ENCODE measurements at regions not wholly inside any gene's neighbourhood (a gene's known extent, or its start where the extent isn't known, plus 50 kb on each side); places are given as distances from the start of the nearest gene placed in this dataset.
A peak's percentile ranks its signal among the peaks of the same experiment; 100 is the strongest.

DNA sequence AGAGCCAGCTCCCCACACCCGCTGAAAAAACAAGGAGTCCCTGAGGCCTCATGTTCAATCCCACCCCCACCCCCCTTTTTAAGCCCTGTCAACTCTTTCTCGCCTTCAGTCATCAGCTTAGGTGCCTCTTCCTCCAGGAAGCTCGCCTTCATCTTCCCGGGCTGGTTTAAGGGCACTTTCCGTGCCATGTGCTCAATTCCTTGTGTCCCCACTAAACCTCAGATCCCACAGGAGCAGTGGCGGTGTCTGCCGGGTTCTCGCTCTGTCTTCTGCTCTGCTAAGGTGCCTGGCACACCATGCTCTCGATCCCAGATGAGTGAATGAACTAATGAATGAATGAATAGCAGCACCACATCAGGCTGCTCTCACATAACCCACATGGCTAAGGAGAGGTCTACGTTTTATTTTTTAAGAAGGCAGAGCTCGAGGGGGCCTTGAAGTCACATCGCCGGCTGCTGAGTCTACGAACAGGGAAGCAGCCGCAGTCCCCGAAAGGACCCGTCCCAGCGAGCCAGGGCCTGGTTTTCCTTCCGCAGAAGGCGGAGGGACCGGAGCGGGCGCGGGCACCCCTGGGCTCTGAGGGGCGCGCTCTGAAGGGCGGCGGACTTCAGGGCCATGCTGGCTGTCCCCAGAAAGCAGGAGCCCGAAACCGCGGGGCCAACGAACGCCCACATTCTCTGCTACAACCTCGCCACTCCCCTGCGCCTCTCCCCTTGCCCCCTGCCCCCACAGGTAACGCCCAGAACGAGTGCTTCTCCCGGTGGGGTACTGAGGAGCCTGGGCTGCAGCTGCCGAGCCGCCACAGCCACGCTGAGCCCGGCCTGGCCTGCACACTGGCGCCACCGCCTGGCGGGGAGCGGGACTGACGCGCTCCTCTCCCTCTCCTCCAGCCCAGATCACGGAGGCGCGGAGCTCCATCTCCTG, 73.4 kb upstream of the KCNMA1 start:
- peak; percentile 27 to 73 (median 62) for DNase-seq

DNA sequence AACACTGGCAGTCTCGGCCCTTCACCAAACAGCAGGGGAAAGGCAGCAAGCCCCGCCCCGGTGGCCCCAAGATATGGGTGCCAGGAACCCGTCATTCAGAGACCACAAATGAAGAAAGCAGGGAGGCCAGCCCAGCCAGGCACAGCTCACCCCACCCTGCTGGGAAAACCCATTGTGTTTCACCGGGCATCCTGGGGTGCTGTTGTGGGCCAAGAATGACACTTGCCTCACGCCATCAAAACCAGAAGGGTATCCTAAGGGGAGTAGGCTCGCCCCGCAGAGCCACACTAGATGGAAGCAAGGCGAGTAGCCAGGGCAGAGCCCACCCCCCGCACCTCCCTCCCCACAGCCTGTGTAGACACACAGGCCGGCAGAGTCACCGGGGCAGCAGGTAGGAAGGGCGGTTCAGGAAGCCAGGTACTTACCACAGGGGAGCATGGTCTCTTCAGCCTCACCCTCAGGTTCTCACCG, 72.5 kb upstream of the KCNMA1 start:
- no peak for DNase-seq

DNA sequence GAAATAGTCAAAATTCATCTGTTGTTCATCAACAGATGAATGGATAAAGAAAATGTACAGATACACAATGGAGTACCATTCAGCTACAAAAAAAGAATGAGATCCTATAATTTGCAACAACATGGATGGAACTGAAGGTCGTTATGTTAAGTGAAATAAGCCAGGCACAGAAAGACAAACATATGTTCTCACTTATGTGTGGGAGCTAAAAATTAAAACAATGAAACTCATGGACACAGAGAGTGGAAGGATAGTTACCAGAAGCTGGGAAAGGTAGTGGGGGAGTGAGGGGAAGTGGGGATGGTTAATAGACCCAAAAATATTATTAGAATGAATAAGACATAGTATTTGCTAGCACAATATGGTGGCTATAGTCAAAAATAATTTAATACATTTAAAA, 70.0 kb upstream of the KCNMA1 start:
- DNase-seq: no peak

DNA sequence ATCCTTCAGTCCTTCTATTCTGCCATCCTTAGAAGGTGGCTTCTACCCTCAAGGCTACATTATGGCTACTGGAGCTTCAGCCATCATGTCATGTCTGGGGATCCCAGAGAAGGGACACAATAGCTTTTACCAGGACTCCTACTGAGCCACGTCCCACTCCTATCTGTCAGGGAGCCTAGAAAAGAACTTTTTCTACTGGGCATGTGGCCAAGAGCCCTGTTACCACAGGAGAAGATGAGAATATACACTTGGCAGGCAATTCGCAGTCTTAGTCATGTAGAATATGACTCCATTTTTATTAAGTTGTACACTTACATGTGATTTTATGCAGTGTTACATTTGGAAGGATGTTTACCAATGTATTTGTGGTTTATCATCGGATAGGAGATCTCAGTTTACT, 64.6 kb upstream of the KCNMA1 start:
- no peak for DNase-seq

DNA sequence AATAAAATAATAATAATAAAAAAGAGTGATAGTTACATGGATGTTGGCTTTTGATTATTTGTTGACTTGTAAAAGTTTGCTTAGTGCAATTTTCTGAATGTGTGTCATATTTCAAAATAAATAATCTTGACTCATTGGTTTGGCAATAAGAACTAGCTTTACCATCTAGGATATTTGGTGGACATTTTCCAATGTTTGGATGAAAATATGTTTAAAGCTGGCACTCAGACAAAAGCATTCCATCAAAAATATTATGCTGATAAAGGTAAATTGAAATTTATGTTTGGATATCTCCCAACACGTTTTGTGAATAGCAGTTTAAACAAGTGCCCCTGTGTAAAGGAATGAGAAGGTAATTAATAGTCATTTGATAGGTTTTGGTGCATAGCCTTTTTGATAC, 62.5 kb upstream of the KCNMA1 start:
- DNase-seq: no peak

DNA sequence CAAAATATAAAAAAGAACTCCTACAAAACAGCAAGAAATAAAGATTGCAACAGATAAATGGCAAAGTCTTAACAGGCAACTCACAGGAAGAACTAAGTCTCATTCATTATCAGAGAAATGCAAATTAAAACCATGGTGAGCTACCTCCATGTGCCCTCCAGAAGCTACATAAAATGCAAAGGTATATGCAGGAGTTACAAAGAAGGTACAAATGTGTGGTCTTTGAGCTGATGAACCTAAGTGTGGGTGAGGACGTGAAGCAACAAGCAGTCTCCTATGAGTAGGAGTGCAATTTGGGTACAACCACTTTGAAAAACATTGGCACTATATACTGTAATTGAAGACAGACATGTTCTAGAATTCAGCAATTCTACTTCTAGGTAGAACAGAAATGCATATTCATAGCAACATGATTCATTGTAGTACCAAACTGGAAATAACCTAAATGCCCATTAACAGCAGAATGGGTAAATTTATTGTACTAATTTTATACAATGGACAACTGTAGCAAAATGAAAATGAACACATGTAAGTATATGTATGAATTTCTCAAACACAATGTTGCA, 61.6 kb upstream of the KCNMA1 start:
- DNase-seq: no peak

DNA sequence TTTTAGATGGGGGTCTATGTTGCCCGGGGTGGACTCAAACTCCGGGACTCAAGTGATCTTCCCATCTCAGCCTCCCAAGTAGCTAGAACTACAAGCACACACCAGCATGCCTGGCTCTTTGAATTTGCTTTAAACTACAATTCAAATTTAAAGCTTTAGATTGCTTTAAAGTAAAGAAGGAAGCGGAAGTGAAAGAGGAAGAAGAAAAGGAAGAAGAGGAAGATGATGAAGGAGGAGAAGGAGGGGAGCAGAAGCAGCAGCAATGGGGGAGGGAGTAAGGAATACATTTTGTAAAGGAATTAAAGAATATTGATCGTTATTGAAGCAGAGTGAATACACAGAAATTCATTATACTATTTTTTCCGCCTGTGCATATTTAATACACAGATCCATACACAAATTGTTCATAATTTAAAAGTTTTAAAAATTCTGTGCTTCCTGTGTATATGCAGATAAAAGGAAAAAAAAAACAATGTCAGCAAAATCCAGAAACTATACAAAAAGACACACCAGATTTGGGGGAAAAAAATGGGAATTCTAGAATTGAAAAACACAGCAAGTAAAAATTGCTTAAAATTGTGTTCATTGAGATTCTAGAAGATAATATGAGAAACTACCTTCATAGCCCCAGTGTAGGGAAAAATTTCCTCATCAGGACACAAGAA, 60.8 kb upstream of the KCNMA1 start:
- no peak for DNase-seq

DNA sequence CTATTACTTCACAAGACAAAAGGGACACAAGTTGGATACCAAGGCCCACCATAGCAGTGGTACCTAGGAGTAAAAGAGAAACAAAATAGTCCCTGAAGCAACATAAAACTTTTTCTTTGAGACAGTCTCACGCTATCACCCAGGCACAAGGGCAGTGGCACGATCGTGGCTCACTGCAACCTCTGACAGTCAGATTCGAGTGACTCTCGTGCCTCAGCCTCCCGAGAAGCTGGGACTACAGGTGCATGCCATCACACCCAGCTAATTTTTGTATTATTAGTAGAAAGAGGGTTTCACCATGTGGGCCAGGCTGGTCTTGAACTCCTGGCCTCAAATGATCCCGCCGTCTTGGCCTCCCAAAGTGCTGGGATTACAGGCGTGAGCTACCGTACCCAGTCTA, 59.0 kb upstream of the KCNMA1 start:
- DNase-seq: no peak

DNA sequence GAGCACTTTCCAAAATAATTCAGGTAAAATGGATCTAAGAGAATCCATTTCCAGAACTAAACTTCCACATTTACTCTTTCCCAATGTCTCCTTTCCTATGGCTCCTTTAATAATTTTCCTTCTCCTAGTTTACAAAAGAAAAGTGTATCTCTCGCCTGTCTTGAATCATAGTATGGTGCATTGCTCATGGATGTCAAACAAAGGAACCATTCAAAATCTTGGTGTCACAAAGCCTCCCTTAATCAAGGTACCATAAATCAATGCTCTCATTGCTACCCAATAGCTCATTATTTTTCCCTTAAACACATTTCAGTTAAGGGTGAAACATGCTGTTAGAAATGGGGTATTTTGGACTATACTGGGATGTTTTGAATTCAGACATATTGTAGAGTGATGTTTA, 57.6 kb upstream of the KCNMA1 start:
- peak in 1 of 3 experiments; percentile 2 for DNase-seq

DNA sequence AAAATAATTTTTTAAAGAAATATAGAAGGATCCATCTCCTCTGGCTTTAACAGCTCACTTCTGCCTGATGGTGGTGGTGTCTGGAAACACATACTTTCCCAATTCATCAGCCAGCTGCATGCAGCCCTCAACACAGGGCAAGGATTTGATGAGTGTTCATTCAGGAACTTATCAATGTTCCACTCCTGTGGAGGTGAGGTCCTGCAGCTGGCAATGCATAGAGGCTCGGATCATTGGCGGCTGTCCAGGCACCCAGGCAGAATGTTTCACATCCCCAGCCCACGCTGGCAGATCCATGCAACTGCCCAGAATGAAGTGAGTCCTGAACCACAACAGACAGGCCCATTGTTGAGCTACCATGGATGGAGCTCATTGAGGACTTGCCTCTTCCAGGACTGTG, 55.2 kb upstream of the KCNMA1 start:
- DNase-seq: no peak

DNA sequence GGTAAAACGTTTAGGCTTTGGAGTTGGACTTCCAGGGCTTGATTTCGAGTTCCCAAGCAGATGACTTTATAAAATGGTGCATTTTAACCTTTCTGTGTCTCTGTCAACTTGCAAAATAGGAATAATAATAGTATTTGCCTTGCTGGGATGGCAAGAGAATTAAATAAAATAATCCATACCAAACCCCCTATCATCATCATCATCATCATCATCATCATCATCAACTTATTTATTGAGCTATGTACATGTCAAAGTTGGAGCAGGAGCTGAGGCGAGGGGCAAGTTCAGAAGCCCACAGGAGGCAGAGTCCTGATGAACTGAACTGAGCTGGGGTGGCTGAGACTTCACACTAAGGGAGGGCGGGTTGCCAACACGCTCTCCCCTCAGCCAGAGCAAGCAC, 51.7 kb upstream of the KCNMA1 start:
- no peak for DNase-seq

DNA sequence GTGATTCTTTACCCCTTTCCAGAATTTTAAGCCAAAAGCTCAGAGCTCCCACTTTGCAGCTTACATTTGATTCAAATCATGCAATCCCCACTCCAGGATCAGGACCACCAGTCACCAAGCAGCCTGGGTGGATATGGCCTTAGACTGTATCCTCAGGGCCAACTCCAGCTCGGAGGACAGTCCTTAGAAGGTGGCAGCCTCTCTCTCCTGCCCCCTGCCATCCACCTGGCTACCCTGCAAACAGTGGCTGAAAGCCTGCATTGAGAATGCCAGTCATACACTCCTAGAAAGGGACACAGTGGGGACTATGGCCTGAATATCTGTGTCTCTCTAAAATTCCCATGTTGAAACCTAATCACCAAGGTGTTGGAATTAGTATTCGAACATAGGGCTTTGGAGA, 50.0 kb upstream of the KCNMA1 start:
- no peak for DNase-seq
